Smooth muscle cell (in vitro differentiated cells): ENCODE measurements at regions not wholly inside any gene's neighbourhood (a gene's known extent, or its start where the extent isn't known, plus 50 kb on each side); places are given as distances from the start of the nearest gene placed in this dataset.

ENCODE experiments used
- DNase-seq: peaks from one replicate; lab custom pipeline; 2025; ENCODE audit not compliant: unreplicated experiment; lab: John Stamatoyannopoulos, UW
- H2AFZ ChIP-seq: fragments of 200-600 bp; sonication (generic); 2 replicates; pipeline ENCODE4 v1.6.0; 2016; ENCODE audit warnings: antibody characterized with exemption, low read depth, mild to moderate bottlenecking
- H3F3A ChIP-seq: fragments of 200-600 bp; sonication (generic); 2 replicates; pipeline ENCODE4 v1.6.0; 2017; ENCODE audit warnings: antibody characterized with exemption, low read depth
- H3K27ac ChIP-seq: fragments of 200-600 bp; sonication (generic); 2 replicates; pipeline ENCODE4 v1.5.1; 2016; ENCODE audit warnings: low read depth, mild to moderate bottlenecking
- H3K27me3 ChIP-seq: fragments of 200-600 bp; sonication (generic); 2 replicates; pipeline ENCODE4 v1.6.1; 2016; ENCODE audit warnings: low read depth, mild to moderate bottlenecking
- H3K36me3 ChIP-seq: fragments of 200-600 bp; sonication (generic); 2 replicates; pipeline ENCODE4 v1.5.1; 2016; ENCODE audit warnings: low read depth
- H3K4me1 ChIP-seq: fragments of 200-600 bp; sonication (generic); 2 replicates; pipeline ENCODE4 v1.5.1; 2016; ENCODE audit warnings: low read depth
- H3K4me2 ChIP-seq: fragments of 200-600 bp; sonication (generic); 2 replicates; pipeline ENCODE4 v1.6.0; 2016; ENCODE audit warnings: mild to moderate bottlenecking
- H3K4me3 ChIP-seq: fragments of 200-600 bp; sonication (generic); 2 replicates; pipeline ENCODE4 v1.5.1; 2016; ENCODE audit warnings: mild to moderate bottlenecking
- H3K79me2 ChIP-seq: fragments of 200-600 bp; sonication (generic); 2 replicates; pipeline ENCODE4 v1.6.0; 2016; ENCODE audit warnings: low read depth, mild to moderate bottlenecking
- H3K9ac ChIP-seq: fragments of 200-600 bp; sonication (generic); 2 replicates; pipeline ENCODE4 v1.6.0; 2016; ENCODE audit warnings: low read depth
- H3K9me3 ChIP-seq: fragments of 200-600 bp; sonication (generic); replicated peaks from 2 replicates; pipeline ENCODE4 v1.5.1; 2016; ENCODE audit warnings: low read depth
- H4K20me1 ChIP-seq: fragments of 200-600 bp; sonication (generic); 2 replicates; pipeline ENCODE4 v1.6.0; 2016; ENCODE audit warnings: low read depth
- CTCF ChIP-seq: fragments of 200-600 bp; sonication (generic); IDR thresholded peaks from 2 replicates; pipeline ENCODE4 v1.5.1; 2017; ENCODE audit warnings: borderline replicate concordance, mild to moderate bottlenecking, antibody characterized with exemption; ENCODE audit not compliant: insufficient read depth, poor library complexity, severe bottlenecking
- WGBS: methylation state at CpG from one replicate; pipeline ENCODE4 v1.1.7; 2016; ENCODE audit warnings: low lambda C conversion rate; 5-methylcytosine and 5-hydroxymethylcytosine counted together

- WGBS, result 88% methylated on average over 21 of the region's 21 CpGs
- H3K27me3 ChIP-seq, result peaks cover 3% of the 10 kb centered on the region
- H3F3A ChIP-seq, result no peaks in the 10 kb centered on the region
- peaks cover 16% of the 10 kb centered on the region for H3K4me1 ChIP-seq
- TF ChIP-seq CTCF, result no peak
- H4K20me1 ChIP-seq, result no peaks in the 10 kb centered on the region
- H3K36me3 ChIP-seq, result no peaks in the 10 kb centered on the region
- no peaks in the 10 kb centered on the region for H3K9me3 ChIP-seq
- no peaks in the 10 kb centered on the region for H3K79me2 ChIP-seq
- H3K9ac ChIP-seq, result no peak overlapping the region
- H2AFZ ChIP-seq, result no peak overlapping the region
- no peak overlapping the region for H3K4me3 ChIP-seq
- H3K27ac ChIP-seq, result no peak overlapping the region
- no peak for DNase-seq
- H3K4me2 ChIP-seq, result no peak overlapping the region
Observed at GRCh38 chr10:131683281-131683861, 217.4 kb upstream of the PPP2R2D start.

- no peaks in the 10 kb centered on the region for H3F3A ChIP-seq
- peaks cover 3% of the 10 kb centered on the region for H3K27me3 ChIP-seq
- no peak overlapping the region for H2AFZ ChIP-seq
- TF ChIP-seq CTCF, result no peak
- DNase-seq, result no peak
- H3K4me3 ChIP-seq, result no peak overlapping the region
- WGBS, result 95% methylated on average over 12 of the region's 12 CpGs
- no peaks in the 10 kb centered on the region for H3K79me2 ChIP-seq
- no peak overlapping the region for H3K9ac ChIP-seq
- H4K20me1 ChIP-seq, result no peaks in the 10 kb centered on the region
- peaks cover 16% of the 10 kb centered on the region for H3K4me1 ChIP-seq
- H3K9me3 ChIP-seq, result no peaks in the 10 kb centered on the region
- H3K4me2 ChIP-seq, result no peak overlapping the region
- no peak overlapping the region for H3K27ac ChIP-seq
- H3K36me3 ChIP-seq, result no peaks in the 10 kb centered on the region
Observed at GRCh38 chr10:131683941-131684340, 216.9 kb upstream of the PPP2R2D start.

GRCh38 chr10:131685007-131685406 is 215.8 kb upstream of the PPP2R2D start:
- H3K9ac ChIP-seq, result no peak overlapping the region
- H3F3A ChIP-seq, result no peaks in the 10 kb centered on the region
- H3K79me2 ChIP-seq, result no peaks in the 10 kb centered on the region
- no peaks in the 10 kb centered on the region for H3K9me3 ChIP-seq
- H3K4me2 ChIP-seq, result no peak overlapping the region
- no peak overlapping the region for H3K27ac ChIP-seq
- no peak for DNase-seq
- WGBS, result 72% methylated on average over 7 of the region's 7 CpGs
- H3K4me3 ChIP-seq, result no peak overlapping the region
- no peak for TF ChIP-seq CTCF
- no peak overlapping the region for H2AFZ ChIP-seq
- no peaks in the 10 kb centered on the region for H4K20me1 ChIP-seq
- no peaks in the 10 kb centered on the region for H3K36me3 ChIP-seq
- H3K27me3 ChIP-seq, result peaks cover 3% of the 10 kb centered on the region
- peaks cover 16% of the 10 kb centered on the region for H3K4me1 ChIP-seq

- Histone ChIP-seq H2AFZ (no peak overlapping the region), H3K4me2 (no peak overlapping the region), H3F3A (no peaks in the 10 kb centered on the region), H3K4me1 (peaks cover 16% of the 10 kb centered on the region), H3K9me3 (no peaks in the 10 kb centered on the region), H3K27ac (no peak overlapping the region), H3K36me3 (no peaks in the 10 kb centered on the region), H3K9ac (no peak overlapping the region), H3K27me3 (peaks cover 3% of the 10 kb centered on the region), H3K4me3 (no peak overlapping the region), H3K79me2 (no peaks in the 10 kb centered on the region), H4K20me1 (no peaks in the 10 kb centered on the region)
- TF ChIP-seq CTCF, result no peak
- DNase-seq, result no peak
- WGBS, result 90% methylated on average over 10 of the region's 10 CpGs
Observed at GRCh38 chr10:131685576-131685975, 215.2 kb upstream of the PPP2R2D start.
